ENCODE measurements at regions not wholly inside any gene's neighbourhood (a gene's known extent, or its start where the extent isn't known, plus 50 kb on each side); places are given as distances from the start of the nearest gene placed in this dataset.

DNA sequence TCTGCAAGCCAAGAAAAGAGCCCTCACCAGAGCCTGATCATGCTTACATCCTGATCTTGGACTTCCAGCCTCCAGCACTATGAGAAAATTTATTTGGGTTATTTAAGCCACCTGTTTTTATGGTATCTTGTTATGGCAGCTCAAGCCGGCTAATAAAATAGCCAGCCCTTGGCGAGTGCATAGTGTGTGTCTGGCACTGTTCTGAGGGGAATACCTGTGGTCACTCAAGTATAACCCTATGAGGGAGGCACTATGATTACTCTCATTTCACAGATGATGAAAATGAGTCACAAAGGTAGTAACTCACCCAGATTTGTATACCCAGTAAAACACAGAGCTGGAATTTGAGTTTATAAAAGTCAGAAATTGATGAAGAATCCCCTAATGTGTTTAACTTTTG lies 556.9 kb upstream of the SETBP1 start:
- no peaks in the 10 kb centered on the region for H3K9me2 ChIP-seq (ENCODE audit: insufficient read depth)

More for the DNA sequence above, 556.9 kb upstream of the SETBP1 start:
- Histone ChIP-seq H3K9me3 (ENCODE audit: control insufficient read depth in 1 of 2, insufficient read depth in 1 of 2, low read depth in 1 of 2, low read length in 2 of 2) (peaks cover 12 to 28% of the 10 kb centered on the region in 2 experiments; a peak in 2 of 4 replicates), H3K4me2 (ENCODE audit: low read length) (no peak overlapping the region), H4K20me1 (ENCODE audit: insufficient read depth) (no peaks in the 10 kb centered on the region), H3K79me2 (ENCODE audit: insufficient read depth, low read length) (no peaks in the 10 kb centered on the region), H3K4me3 (replicated peaks in 1 of 2; ENCODE audit: low read depth in 1 of 2, low read length in 2 of 2) (no peak overlapping the region), H3K4me1 (ENCODE audit: control insufficient read depth in 1 of 2, insufficient read depth in 2 of 2, low read length in 2 of 2) (no peaks in the 10 kb centered on the region), H2AFZ (ENCODE audit: low read depth, low read length, poor library complexity, severe bottlenecking) (no peak overlapping the region), H3K36me3 (ENCODE audit: control insufficient read depth in 1 of 2, insufficient read depth in 2 of 2, low read length in 2 of 2) (no peaks in the 10 kb centered on the region), H3K27ac (ENCODE audit: low read depth, low read length) (no peak overlapping the region), H3K27me3 (ENCODE audit: insufficient read depth, low read length) (no peaks in the 10 kb centered on the region), H3K9ac (ENCODE audit: low read length) (no peak overlapping the region)
- RAD21 ChIA-PET (ENCODE audit: low non-redundant PET in 1 of 2, low total read pairs in 2 of 2, uncharacterized antibody in 2 of 2, unreplicated experiment in 2 of 2) = no interaction called here
- BruUV-seq (replicated peaks) = no TSS peak
- CTCF ChIA-PET = no interaction called here
- TF ChIP-seq YY1 (IDR thresholded peaks at IDR 0.05; ENCODE audit: extremely low read depth, insufficient replicate concordance, low read depth, low read length) (no peak), SIN3A (IDR thresholded peaks at IDR 0.05; ENCODE audit: low read depth) (no peak), ATF3 (IDR thresholded peaks at IDR 0.05) (no peak), ZNF274 (IDR thresholded peaks at IDR 0.05; ENCODE audit: low read depth, low read length) (no peak), SP1 (IDR thresholded peaks at IDR 0.05; ENCODE audit: low read depth) (no peak), ZFX (IDR thresholded peaks at IDR 0.05) (no peak), ZBTB33 (IDR thresholded peaks at IDR 0.05; ENCODE audit: extremely low read depth, insufficient replicate concordance, low read length) (no peak), CTCF (IDR thresholded peaks at IDR 0.05 in 2 of 3, conservative IDR thresholded peaks at IDR 0.05 in 1 of 3; ENCODE audit: borderline replicate concordance in 1 of 3, insufficient read depth in 1 of 3, low read depth in 2 of 3, low read length in 2 of 3) (no peak), EZH2 (IDR thresholded peaks at IDR 0.05) (no peak), MAX (IDR thresholded peaks at IDR 0.05) (no peak)
- TF ChIP-seq, protein P1, sequence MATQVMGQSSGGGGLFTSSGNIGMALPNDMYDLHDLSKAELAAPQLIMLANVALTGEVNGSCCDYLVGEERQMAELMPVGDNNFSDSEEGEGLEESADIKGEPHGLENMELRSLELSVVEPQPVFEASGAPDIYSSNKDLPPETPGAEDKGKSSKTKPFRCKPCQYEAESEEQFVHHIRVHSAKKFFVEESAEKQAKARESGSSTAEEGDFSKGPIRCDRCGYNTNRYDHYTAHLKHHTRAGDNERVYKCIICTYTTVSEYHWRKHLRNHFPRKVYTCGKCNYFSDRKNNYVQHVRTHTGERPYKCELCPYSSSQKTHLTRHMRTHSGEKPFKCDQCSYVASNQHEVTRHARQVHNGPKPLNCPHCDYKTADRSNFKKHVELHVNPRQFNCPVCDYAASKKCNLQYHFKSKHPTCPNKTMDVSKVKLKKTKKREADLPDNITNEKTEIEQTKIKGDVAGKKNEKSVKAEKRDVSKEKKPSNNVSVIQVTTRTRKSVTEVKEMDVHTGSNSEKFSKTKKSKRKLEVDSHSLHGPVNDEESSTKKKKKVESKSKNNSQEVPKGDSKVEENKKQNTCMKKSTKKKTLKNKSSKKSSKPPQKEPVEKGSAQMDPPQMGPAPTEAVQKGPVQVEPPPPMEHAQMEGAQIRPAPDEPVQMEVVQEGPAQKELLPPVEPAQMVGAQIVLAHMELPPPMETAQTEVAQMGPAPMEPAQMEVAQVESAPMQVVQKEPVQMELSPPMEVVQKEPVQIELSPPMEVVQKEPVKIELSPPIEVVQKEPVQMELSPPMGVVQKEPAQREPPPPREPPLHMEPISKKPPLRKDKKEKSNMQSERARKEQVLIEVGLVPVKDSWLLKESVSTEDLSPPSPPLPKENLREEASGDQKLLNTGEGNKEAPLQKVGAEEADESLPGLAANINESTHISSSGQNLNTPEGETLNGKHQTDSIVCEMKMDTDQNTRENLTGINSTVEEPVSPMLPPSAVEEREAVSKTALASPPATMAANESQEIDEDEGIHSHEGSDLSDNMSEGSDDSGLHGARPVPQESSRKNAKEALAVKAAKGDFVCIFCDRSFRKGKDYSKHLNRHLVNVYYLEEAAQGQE (IDR thresholded peaks at IDR 0.05; ENCODE audit: low read depth) = no peak
- no peak for ATAC-seq
- intact Hi-C loops (cut with micrococcal nuclease) = no loop called here
- POLR2A ChIA-PET = no interaction called here
- no peak for DNase-seq (ENCODE audit: low read depth, low spot score)

All from HCT116 (cell line).